Epidermal melanocyte (primary cell): ENCODE measurements at regions not wholly inside any gene's neighbourhood (a gene's known extent, or its start where the extent isn't known, plus 50 kb on each side); places are given as distances from the start of the nearest gene placed in this dataset.
"Not testable (repeated sequence)": the region's sequence is repeated elsewhere in the genome, so short reads cannot be mapped to it uniquely, and the experiment has no call there.

Experiments
- DNase-seq: peaks from one replicate; pipeline ENCODE4 v3.0.0; 2011; ENCODE audit warnings: low spot score; ENCODE audit not compliant: insufficient read length

DNA sequence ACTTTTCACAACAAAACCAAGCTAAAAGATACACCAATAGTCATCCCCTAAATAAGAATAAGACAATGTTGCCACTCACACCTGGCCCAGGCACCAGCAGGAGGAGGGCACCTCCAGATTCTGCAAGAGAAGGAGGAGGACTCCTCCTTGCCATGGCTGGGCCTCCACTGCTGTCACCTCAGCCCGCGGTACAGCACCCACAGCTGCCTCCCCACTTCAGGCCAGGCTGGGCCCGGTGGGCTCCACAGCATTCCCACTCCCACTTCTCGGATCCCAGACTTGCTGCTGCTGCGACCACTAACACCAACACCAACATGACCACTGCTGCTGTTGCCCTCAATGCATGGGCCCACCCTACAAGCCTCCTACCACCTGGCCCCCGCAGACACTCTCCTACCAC lies 95.3 kb upstream of the POTED start:
- DNase-seq: not testable (repeated sequence)

DNA sequence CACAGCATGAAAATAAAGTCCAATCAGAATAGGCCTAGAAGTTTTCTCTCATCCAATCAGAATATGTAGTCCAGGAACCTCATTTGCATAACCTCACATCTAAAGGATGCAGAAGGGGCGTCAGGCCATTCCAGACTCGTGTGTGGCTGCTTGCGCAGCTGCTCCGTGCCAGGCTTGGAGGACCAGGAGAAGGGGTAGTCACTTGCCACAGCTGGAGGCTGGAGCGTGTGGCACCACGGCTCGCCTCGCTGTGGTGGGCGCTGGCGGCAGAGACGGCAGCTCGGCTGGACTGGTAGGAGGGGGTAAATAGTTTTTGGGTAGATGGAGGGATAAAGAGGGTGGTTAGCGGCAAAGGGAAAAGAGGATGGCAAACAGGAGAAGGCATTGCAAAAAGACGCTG lies 93.6 kb upstream of the POTED start:
- DNase-seq: not testable (repeated sequence)

DNA sequence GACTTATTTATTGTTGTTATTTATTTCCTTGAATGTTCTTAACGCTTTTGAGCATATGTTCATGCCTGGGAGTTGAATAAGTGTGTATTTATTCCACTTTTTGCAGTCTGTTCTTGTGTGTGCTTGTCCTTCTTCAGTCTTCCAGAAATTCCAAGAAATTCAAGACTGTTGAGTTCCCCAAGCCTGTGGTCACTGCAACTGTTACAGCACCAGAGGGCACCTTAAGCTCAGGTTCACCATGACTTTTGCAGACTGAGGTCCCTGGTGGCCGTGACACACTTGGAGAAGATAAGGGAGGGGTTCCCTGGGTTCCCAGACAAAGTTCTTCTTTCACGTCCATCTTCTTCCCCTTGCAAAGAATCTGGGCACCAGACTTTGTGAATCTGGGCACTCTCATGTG lies 89.6 kb upstream of the POTED start:
- DNase-seq: not testable (repeated sequence)

DNA sequence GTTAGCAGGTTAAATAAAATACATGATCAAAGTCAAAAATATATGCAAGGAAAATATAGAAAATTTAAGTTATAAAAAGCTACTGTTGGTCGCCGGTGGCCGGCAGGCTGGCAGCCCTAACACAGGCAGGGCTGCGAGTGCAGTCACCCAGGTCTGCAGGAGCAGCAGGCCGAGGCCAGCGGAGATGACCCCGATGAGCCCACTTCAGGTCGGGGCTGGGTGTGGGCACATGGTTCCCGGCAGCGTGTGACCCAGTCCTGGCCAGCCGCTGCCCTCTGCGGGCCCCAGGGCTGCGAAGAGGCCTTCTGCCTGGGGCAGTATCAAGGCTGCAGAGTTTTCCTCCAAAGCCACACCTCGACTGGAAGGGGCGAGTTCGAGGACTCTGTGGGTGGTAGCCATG lies 84.6 kb upstream of the POTED start:
- DNase-seq: not testable (repeated sequence)

DNA sequence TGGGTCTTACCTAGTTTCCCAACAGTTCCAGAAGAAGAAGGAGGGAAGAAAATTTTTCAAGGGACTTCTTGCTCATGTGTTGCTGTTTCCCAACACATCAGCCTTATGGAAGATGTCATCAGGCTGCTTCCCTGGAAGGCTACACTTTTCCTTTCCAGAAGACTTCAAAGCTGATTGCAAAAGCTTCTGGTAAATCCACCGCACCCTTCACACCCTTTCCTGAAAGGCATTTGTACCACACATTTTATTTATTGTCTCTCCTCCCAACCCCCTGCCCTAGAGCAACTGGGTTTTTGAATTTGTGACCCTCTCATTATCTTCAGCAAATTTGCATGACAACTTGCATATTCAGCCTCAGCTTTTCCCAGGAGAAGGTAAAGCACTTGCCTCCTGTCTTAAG lies 80.5 kb upstream of the POTED start:
- not testable (repeated sequence) for DNase-seq

DNA sequence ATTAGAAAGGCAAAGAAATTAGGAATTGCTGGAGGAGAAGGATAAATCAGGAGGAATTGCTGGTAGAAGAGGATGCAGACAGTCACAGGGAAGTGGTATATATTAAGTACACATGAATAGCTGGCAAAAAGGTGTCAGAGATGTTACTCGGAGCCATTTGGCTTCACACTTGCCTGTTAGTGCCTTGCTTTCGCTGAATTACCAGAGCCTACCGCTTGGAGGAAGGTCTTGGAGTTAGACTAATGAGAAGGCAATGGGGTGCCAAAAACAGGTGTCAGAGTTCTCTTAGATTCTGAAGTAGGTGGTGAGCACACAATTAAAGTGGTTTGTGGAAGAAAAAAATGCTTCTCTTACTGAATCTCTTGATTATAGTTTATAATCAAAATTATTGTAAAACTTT lies 79.9 kb upstream of the POTED start:
- DNase-seq: peak; percentile 1

DNA sequence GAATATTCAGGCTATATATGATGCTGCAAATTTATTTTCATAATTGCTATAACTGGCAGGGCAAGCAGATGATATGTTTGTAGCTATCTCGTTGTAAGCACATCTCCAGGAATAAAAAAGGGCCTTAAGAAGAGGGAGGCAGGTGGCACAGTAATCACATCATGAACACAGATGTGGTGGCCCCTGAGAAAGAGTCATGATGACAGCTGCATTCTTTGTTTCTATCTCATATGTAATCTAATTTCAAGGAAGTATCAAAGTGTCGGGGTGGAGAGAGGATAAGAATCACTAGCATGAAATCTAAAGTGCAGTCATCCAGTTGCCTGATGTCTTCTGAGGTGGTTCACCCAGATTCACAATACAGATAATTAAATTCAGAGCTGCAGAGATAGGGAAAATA lies 78.9 kb upstream of the POTED start:
- DNase-seq: not testable (repeated sequence)

DNA sequence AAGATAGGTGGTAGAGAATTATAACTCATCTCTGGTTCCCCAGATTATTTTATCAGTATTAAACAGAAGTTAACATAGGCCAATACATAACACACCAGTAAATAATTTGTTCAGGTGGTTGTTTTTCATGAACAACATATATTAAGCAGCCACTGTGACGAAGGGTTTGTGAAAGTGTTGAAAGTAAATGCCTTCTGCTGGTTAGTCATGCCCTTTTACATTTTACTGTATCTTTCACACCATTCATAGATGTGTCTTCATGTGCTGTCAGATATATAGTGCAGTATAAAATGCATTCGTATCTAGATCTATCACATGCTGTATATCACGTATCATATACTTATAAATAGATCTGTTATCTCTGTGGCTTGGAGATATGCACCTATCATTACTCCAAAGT lies 66.1 kb upstream of the POTED start:
- DNase-seq: not testable (repeated sequence)

DNA sequence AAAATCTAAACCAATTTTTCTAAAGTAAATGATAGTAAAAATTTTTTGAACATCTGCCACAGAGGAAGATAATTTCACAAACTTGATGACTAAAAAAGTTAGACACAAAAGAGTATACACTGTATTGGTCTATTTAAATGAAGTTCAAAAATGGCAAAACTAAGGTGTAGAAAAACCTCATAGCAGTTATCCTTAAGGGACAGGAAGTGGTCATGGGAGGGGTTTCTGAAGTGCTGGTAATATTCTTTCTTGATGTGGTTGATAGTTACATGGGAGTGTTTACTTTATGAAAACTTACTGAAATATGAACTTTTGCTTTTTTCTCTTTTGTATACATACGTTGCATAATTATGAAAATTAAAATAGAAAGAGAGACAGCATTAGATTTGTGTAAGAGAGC lies 64.1 kb upstream of the POTED start:
- DNase-seq: not testable (repeated sequence)
